HG03571 (cell line): ENCODE measurements at regions not wholly inside any gene's neighbourhood (a gene's known extent, or its start where the extent isn't known, plus 50 kb on each side); places are given as distances from the start of the nearest gene placed in this dataset.

Source experiments
- ATAC-seq: cut with Tn5 transposase; IDR thresholded peaks from one replicate; pipeline ENCODE4 v1.9.1; 2021; ENCODE audit not compliant: unreplicated experiment

GRCh38 chr5:119991625-119992024 is 362.3 kb downstream of the FAM170A start:
- ATAC-seq = no peak

GRCh38 chr5:119996128-119996527 is 366.8 kb downstream of the FAM170A start:
- no peak for ATAC-seq

- no peak for ATAC-seq
Observed at GRCh38 chr5:120007598-120007997, 378.2 kb downstream of the FAM170A start.

DNA sequence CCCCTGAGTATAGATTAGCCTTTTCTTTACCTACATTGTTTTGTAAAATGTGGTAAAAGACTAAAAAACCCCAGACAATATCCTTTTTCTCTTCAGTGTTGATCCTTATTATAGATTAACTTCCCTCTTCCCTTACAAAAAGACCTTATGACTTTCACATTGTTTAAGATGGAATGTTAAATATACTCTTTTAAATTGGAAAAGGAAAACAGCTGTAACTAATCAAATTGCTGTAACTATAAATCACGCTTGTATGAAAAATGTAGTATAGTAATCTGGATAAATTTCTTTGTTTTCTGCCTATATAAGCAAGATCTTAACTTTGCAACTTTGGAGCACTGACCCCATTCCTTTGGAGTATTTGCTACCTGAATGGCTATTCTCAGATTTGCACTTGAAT is 383.1 kb downstream of the FAM170A start:
- ATAC-seq = no peak

GRCh38 chr5:120014535-120014934 is 385.2 kb downstream of the FAM170A start:
- ATAC-seq = no peak

DNA sequence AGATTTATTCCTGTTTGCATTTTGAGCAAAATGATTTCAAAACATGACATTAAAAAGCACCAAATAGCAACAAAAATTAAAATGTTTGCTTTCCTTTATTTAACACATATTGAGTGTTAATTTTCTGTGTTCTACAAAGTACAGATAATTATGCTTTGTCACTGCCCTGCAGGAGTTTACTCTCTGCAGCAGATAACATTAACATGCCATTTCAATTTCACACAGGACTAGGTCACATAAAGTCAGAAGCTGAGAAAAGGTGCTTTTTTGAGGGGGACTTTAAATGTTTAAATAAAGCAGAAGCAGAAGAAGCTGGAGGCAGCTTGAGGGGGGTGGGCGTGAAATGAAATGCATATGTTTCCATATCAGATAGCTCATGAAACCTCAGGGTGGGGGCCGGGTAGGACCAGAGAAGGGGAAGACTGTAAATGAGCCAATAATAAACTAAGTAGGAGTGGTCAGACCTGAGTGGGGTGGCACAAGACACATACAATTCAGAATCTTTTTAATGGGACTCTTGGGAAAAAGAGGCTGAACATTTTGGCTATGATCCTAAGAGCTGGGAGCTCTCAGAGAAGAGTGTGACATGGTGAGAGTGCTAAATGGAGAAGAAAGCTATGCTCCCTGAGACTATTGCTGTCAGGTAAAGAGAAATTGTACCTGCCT is 387.5 kb downstream of the FAM170A start:
- no peak for ATAC-seq

DNA sequence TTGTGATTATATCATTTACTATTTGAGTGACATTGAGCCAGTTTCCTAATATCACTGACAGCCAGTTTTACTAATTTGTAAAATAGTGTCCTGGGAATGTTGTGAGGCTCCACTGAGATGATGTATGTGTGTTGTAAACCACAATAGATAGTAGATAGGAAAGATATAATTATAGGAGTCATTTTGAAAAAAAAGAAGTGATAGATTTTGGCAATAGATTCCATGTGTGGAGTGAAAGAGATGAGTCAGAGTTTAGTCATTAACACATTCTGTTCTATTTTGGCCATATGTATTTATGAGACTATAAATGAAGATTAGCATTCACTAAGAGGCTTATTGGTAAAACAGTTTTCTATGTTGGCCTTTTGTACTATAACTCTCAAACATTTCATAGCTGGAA is 388.2 kb downstream of the FAM170A start:
- ATAC-seq = no peak

GRCh38 chr5:120035181-120035580 is 405.8 kb downstream of the FAM170A start:
- ATAC-seq = no peak

DNA sequence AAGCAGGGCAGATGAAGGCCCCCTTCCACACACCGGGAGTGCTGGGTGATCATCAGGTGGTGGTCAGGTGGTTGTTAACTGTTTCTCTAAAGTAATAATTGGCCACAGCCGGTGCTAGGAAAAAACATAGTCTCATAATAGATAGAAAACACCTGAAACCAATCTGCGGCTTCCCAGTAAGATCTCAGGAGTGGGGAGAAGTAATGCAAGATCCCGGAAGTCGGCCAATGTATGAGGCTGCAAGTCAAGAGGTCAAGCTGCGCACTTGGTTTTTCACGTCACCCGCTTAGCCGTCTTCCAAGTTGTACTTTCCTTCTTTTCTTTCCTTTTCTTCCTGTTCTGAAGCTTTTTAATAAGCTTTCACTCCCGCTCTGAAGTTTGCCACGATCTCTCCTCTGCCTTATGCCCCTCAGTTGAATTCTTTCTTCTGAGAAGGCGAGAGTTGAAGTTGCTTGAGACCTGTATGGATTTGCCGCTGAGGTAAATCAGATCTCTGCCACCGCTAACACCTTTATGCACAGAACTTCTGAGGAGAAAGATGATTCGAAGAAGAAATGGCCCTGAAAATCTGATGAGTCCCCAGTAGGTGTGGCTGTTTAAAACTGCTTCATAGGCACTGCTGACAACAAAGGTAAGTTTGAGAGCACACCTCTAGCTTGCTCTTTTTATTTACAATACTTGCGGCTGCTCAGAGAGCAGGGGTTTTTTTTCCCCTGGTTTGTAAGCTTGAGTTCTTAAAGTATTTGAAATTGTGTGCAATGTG is 406.6 kb downstream of the FAM170A start:
- no peak for ATAC-seq

DNA sequence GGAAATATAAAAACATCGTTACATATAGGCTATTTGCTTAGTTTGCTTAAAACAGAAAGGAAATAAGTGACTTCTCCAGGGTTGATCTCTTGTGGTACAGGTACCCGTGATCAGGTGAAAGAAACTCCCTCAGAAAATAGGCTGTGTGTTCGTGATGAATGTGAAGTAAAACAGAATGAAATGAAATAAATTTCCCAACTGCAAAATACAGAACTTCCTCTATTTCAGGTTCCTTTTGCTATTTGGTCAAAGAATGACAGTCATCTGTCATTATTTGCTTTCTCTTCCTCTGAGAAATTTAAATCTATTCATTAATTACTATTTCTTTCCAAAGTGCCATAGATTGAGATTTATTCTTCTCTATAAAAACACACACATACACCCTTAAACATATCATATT is 408.1 kb downstream of the FAM170A start:
- no peak for ATAC-seq

GRCh38 chr5:120039111-120039510 is 409.8 kb downstream of the FAM170A start:
- no peak for ATAC-seq

- no peak for ATAC-seq
Observed at GRCh38 chr5:120043431-120043830, 414.1 kb downstream of the FAM170A start.

DNA sequence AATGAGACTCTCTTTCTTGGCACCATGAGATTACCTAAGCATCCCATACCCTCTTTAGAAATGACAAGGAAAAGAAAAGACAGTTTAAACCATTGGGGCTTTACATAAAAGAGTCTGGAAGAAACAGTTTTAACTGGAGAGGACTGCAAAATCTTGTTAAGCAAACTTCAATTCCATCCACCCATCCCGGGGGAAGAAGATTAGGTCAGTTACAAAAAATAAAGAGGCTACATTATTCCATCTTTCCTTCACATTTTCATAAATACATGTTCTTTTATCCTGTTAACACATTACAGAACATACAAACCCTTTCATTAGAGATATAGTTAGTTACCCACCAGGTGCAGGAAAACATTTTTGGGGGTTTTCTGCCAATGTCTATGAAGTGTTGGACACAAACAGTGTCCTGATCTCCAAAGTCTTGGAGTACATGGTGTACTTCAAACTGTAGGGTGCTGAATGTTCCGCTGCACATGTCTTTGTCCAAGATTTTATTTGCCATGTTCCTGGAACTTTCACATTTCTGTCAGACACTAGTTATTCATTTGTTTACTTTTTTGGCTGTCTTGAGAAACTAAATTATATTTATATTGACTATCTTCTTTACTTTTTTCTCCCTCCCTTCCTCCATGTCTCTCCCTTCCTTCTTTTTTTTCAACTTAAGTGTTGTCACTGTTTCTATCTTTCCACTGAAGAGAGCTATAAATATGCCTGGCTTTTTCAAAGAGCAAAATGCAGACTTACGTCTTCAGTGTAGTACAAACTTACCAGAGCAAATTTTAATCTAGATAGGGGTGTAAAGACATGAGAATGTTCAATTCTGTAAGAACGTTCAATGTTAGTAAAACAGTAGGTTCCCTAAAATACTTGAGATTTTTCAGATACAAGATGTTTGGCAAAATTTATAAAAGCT is 410.9 kb upstream of the PRR16 start:
- no peak for ATAC-seq

DNA sequence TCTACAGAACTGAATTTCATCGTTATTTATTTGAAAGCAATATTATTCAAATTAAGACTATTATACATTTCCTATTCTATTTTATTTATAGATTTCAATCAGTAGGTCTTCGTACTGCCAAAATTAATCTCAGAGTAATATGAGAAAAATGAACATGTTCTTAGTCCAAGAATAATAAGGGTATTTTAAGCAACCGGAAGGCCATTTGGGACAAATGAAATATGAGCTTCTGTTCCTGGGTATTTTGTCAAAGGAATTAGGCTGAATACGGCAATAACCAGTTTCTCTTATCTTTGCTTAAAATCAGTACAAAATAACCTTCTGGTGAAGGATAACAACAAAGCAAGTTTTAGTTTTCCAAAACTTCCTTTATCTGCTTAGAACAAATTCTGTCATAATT is 410.3 kb upstream of the PRR16 start:
- no peak for ATAC-seq

- no peak for ATAC-seq
Observed at GRCh38 chr5:120055858-120056257, 408.2 kb upstream of the PRR16 start.

DNA sequence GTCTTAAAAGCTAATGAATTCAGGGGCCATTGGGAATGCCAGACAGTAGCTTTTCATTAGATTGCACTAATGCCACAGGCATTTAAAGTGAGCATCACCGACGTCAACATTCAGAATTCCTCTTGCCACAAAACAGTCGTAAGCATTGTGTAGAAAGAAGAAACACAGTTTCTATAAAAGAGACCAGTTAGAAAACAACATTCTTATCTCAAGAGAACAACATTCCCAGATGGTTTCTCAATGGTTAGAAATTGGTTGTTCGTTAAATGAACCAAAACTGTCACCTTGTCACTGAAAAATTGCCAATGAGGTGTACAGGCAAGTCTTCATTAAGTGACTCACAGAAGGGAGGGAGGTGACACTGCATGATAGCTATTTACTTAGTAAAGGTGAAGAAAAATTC is 401.6 kb upstream of the PRR16 start:
- ATAC-seq = no peak

DNA sequence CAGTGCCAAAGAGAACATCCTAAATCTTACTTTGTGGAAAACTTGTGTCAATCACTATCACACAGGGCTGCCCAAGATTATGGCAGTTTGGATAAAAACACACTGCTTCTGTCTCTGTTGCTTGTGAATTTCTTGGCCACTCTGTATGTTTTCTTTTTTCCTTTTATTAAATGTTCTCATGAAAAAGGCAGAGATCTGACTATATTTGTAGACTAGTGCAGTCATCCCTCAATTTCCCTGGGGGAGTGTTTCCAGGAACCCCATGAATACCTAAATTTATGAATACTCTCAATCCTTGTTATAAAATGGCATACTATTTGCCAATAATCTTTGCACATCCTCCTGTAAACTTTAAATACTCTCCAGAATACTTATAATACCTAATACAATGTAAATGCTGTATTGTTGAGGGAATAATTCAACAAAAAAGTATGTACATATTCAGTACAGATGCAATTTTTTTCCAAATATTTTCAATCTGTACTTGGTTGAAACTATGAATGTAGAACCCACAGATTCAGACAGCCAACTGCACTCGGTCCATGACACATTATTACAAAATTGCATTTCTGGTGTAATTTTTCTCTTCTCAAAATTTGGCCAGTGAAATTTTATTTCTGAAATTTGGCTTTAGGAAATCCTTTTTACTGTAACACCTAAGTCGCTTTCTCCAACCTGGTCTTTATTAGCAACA is 391.9 kb upstream of the PRR16 start:
- ATAC-seq = no peak

GRCh38 chr5:120073722-120074121 is 390.4 kb upstream of the PRR16 start:
- ATAC-seq = no peak

DNA sequence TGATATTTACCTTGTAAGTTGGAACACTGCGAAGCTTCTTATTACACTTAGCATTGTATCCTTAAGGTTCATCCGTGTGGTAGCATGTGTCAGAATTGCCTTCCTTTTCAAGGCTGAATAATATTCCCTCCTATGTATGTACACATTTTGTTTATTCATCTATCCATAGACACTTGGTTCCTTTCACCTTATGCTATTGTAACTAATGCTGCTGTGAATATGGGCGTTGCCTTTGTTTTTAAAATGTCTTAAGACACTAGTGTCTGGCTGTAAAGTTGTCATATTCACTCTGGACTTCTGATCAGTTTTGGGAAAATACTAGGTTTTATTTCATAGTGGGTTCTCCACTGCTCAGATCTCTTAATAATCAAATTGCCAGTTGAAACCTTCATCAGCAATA is 383.3 kb upstream of the PRR16 start:
- no peak for ATAC-seq

- ATAC-seq = no peak
Observed at GRCh38 chr5:120082316-120083068, 381.6 kb upstream of the PRR16 start.
